SKM-1 (cell line): ENCODE measurements at regions not wholly inside any gene's neighbourhood (a gene's known extent, or its start where the extent isn't known, plus 50 kb on each side); places are given as distances from the start of the nearest gene placed in this dataset.

Source experiments
- DNase-seq: peaks from one replicate; lab custom pipeline; 2025; ENCODE audit not compliant: unreplicated experiment; lab: John Stamatoyannopoulos, UW

GRCh38 chr2:226403369-226403768 is 396.3 kb downstream of the IRS1 start:
- no peak for DNase-seq

DNA sequence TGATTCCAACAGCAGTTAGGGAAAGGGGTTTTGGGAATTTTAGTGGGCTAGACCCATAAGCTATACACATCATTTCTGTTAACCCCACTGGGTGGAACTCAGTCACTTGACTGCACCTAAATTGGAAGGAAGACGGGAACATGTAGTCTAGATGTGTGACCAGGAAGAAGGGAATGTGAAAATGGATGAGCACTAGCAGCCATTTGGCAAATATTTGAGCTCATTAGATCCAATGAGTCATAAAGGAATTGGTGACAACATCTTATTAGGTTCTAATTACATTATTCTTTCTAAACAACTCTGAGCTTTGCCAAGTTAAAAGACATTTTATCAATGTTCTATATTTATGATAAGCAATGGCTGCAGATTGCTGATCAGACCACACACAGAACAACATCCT is 400.6 kb downstream of the IRS1 start:
- DNase-seq, result no peak

DNA sequence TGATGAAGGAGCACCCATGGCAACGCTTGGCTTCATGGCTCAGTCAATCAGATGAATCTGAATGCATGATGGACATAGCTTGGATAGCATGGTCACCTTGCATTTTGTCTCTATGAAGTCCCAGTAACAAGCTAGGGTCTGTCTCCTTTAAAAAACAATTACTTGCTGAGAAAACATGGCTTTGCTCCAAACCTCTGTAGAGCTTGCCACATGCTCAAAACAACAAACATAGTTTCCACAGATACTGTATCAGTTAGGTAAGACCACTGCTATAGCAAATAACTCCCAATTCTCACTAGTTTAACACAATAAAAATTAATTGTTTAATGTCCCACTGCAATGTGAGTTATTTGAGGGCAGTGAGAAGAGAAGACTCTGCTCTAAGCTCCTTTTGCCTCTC is 401.0 kb downstream of the IRS1 start:
- no peak for DNase-seq

- no peak for DNase-seq
Observed at GRCh38 chr2:226396541-226396940, 403.1 kb downstream of the IRS1 start.

DNA sequence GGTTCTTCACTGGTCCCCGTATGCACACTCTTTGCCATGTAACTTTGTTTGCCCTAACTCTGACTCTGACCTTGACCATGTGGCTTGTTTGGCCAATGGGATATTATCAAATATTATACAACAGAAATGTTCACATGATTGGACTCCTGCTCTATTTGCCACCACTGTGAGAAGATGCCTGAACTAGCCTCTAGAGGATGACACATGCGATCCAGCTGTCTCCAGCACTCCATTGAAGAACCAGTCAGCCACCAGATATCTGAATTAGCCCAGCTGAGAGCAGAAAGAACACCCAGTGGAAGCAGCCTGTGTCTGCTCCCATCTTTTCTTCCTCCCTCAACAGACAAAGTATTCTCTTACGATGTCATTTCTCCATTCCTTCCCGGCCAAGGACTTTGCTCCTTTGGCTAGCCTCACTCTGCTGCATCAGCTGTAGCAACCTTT is 412.1 kb downstream of the IRS1 start:
- DNase-seq, result no peak

GRCh38 chr2:226383461-226383860 is 416.2 kb downstream of the IRS1 start:
- DNase-seq, result no peak

GRCh38 chr2:226380679-226381078 is 418.9 kb downstream of the IRS1 start:
- DNase-seq, result no peak

GRCh38 chr2:226378753-226379705 is 420.6 kb downstream of the IRS1 start:
- DNase-seq, result no peak

GRCh38 chr2:226376516-226377180 is 423.0 kb downstream of the IRS1 start:
- DNase-seq, result no peak

DNA sequence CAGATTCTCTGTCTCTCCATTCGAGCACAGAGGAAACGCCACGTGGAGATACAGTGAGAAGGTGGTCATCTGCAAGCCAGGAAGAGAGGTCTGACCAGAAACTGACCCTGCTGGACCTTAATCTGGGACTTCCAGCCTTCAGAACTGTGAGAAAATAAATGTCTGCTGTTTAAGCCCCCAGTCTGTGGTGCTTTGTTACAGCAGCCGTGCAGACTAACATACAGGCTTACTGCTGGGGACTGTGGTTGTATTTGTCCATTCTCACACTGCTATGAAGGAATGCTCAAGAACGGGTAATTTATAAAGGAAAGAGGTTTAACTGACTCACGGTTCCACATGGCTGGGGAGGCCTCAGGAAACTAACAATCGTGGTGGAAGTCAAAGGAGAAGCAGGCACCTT is 432.7 kb downstream of the IRS1 start:
- DNase-seq, result no peak

GRCh38 chr2:226364217-226364616 is 435.4 kb downstream of the IRS1 start:
- DNase-seq, result no peak

- DNase-seq, result no peak
Observed at GRCh38 chr2:226362980-226363379, 436.6 kb downstream of the IRS1 start.

DNA sequence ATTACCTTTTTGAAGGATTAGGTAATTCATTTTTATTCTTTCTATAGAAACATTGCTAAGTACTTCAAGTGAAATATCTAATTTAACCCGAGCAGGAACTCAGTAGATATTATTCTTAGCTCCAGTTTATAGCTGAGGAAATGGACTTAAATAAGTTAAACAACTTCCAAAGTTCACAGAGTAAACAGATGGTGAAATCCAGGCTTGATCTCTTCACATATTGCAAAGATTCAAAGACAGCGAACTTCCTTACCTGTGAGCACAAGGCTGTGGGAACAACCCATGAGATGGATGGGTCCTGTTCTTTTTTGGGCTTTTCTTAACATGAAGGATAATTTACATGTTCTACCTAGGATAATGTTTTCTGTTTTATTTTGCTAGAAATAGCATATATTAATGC is 439.0 kb downstream of the IRS1 start:
- no peak for DNase-seq

DNA sequence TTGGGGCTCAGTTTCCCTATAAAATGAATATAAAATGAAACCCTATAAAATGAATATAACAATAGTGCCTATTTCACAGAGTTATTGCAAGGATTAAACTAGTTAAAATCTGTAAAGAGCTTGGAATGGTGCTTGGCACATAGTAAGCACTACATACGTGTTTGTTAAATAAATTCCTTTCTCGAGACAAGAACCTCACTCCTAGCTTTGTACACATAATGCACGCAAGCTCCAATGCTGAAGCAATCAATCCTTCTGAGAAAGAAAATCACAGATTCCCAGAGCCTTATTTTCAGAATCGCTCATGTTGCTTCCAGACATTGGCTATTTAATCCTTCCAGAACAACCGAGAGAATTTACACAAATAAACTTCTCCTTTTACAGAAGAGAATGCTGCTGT is 440.9 kb downstream of the IRS1 start:
- DNase-seq, result no peak

DNA sequence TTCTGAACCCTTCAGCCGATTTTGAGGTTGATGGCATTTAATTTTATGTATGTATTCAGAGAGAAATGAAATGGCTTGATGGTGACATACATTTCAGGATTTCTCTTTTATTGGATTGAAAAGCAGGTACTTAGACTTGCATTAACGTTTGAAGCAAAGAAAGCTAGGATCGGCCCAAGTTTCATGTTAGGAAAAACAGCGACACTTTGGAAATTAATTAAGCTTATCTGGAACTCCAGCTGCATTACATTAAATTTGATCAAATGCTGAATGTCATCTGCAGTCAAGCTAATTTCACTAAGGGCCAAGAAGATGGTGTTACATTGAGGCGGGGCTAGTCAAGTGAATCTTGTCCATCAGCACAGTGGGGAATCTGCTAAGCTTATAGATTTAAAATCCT is 441.8 kb downstream of the IRS1 start:
- DNase-seq, result no peak

GRCh38 chr2:226355600-226355999 is 444.0 kb downstream of the IRS1 start:
- DNase-seq, result no peak

DNA sequence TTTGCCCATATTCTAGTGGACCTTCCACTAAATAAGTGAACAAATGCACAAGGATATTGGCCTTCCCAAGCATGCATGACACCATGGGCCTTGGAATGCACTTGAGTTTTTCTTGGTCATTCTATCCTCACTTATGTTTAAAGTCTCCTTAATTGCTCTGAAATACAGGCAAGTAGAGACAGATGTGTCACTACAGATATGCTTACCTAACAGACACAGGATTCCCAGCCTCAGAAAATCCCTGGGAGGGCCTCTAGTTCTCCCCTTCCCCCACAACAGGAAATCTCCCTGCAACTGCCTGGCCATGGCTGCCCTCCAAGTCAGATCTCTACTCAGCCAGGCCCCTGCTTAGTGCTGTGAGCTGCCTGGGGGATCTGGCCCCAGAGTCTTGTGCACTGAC is 445.2 kb downstream of the IRS1 start:
- no peak for DNase-seq

- no peak for DNase-seq
Observed at GRCh38 chr2:226352941-226353560, 446.6 kb downstream of the IRS1 start.

DNA sequence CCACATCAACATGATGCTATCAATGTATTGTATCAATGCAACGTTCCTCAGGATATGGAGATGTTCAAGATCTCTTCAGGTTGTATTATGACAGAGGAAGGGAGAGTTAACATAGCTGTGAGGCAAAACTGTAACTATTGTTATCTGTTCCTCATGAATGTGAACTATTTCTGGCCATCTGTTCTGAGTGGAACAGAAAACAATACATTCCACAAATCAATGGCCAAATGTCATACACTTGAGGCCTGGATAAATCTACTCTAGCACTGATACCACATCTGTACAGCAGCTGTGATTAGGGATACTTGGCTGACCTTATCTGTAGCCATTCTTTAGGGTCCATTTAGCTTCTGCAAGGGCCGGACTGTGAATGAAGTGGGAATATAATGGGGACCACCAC is 447.9 kb downstream of the IRS1 start:
- DNase-seq, result no peak

DNA sequence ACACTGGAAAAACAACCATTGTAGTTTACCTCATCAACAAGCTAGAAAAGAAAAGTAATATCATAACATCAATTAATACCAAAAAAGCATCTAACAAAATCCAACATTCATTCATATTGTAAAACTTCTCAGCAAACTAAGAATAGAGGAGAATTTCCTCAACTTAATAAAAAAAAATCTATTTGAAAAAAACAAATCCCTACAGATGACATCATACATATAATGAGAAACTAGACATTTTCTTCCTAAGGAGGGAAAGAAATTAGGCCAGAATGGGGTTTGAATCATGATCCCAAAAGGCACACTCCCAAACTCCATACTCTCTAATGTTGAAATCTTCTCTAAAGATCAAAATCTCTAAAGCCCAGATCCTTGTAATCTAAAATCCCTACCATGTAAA is 460.0 kb downstream of the IRS1 start:
- DNase-seq, result no peak

- DNase-seq, result no peak
Observed at GRCh38 chr2:226338825-226339224, 460.8 kb downstream of the IRS1 start.
